ENCODE measurements at regions not wholly inside any gene's neighbourhood (a gene's known extent, or its start where the extent isn't known, plus 50 kb on each side); places are given as distances from the start of the nearest gene placed in this dataset.

DNA sequence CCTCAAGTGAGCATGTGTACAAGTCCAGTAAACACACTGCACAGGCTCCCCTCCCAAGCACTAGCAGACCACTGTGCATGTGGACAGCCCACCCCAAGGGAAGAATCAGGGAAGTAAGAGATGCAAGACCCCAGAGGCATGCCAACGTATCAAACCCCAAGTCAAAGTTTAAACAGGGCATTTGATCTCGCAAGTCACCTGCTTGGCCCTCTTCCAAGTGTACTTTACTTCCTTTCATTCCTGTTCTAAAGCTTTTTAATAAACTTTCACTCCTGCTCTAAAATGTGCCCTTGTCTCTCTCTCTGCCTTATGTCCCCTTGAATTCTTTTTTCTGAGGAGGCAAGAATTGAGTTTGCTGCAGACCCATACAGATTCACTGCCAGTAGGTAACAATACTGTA lies 201.2 kb upstream of the PARD3B start:
- peaks cover 10 to 16% of the 10 kb centered on the region in 2 experiments for H3K4me1 Mint-ChIP-seq
- no peak overlapping the region for H3K4ac ChIP-seq (ENCODE audit: low read depth, low read length)
- H3K79me1 ChIP-seq (ENCODE audit: insufficient read depth, low read depth, low read length, poor library complexity, severe bottlenecking), result no peaks in the 10 kb centered on the region
- H2AK5ac ChIP-seq (ENCODE audit: insufficient read length, low read length), result no peak overlapping the region
- no peak overlapping the region; a peak in 1 of 7 replicates for H3K27ac Mint-ChIP-seq
- H3K79me2 ChIP-seq (ENCODE audit: insufficient read depth, low read length), result no peaks in the 10 kb centered on the region
- H2BK20ac ChIP-seq (ENCODE audit: low read depth, low read length, poor library complexity, severe bottlenecking), result no peak overlapping the region
- H4K5ac ChIP-seq (ENCODE audit: insufficient read length, low read depth, low read length), result no peak overlapping the region
- H3K18ac ChIP-seq (ENCODE audit: insufficient read length, low read depth, low read length), result no peak overlapping the region
- H3K23ac ChIP-seq (ENCODE audit: insufficient read length, low read depth, low read length), result no peak overlapping the region
- H2BK12ac ChIP-seq (ENCODE audit: insufficient read length, low read depth, low read length), result no peak overlapping the region
- no CpG with 5 or more reads among the region's 2 CpGs for WGBS (ENCODE audit: extremely low coverage, insufficient read length, low lambda C conversion rate)
- no peaks in the 10 kb centered on the region for H3K27me3 Mint-ChIP-seq (ENCODE audit: low read depth)
- H3K4me2 ChIP-seq (ENCODE audit: insufficient read depth, insufficient read length, low read length), result no peak overlapping the region
- no peak overlapping the region for H2BK15ac ChIP-seq (ENCODE audit: low read depth, low read length)
- H3K4me1 ChIP-seq (ENCODE audit: insufficient read depth, low read length), result peaks cover 2% of the 10 kb centered on the region; the same call in 1 of the 2 replicates
- no peak overlapping the region for H3K9ac ChIP-seq (ENCODE audit: extremely low read depth, insufficient read length, low read length)
- no peak overlapping the region for H3K4me3 Mint-ChIP-seq
- H3K23me2 ChIP-seq (ENCODE audit: insufficient read length, low read depth, low read length, poor library complexity, severe bottlenecking), result no peaks in the 10 kb centered on the region
- no peak for TF ChIP-seq CTCF (conservative IDR thresholded peaks at IDR 0.05)
- H2BK5ac ChIP-seq (ENCODE audit: insufficient read length, low read length), result no peak overlapping the region
- no peaks in the 10 kb centered on the region for H3K27me3 ChIP-seq (ENCODE audit: insufficient read depth, low read length)
- no peak overlapping the region for H2AFZ ChIP-seq (ENCODE audit: low read length)
- no peak overlapping the region for H3K14ac ChIP-seq (ENCODE audit: insufficient read depth, low read length)
- H4K8ac ChIP-seq (replicated peaks; ENCODE audit: insufficient read length, low read depth, low read length), result no peak overlapping the region
- no peak overlapping the region for H2BK120ac ChIP-seq (ENCODE audit: low read depth, low read length, poor library complexity, severe bottlenecking)
- no peaks in the 10 kb centered on the region for H3K36me3 Mint-ChIP-seq (ENCODE audit: insufficient read depth in 1 of 3, low read depth in 3 of 3)
- DNase-seq, result no peak
- no peaks in the 10 kb centered on the region; a peak in 3 of 5 replicates for H3K9me3 Mint-ChIP-seq
- H4K91ac ChIP-seq (ENCODE audit: insufficient read length, low read depth, low read length), result no peak overlapping the region
- no peak overlapping the region for H3K56ac ChIP-seq (ENCODE audit: insufficient read length, low read depth, low read length)
- H3K9me3 ChIP-seq (ENCODE audit: control insufficient read depth, low read depth, low read length), result no peaks in the 10 kb centered on the region
- H3K27ac ChIP-seq (ENCODE audit: insufficient read length, low read depth, low read length), result no peak overlapping the region
- no peaks in the 10 kb centered on the region for H4K20me1 ChIP-seq (ENCODE audit: control insufficient read depth, insufficient read depth, insufficient read length)
- no peak overlapping the region for H3T11ph ChIP-seq (ENCODE audit: low read length)

All from H9 (cell line).